HG03064 (cell line): ENCODE measurements at regions not wholly inside any gene's neighbourhood (a gene's known extent, or its start where the extent isn't known, plus 50 kb on each side); places are given as distances from the start of the nearest gene placed in this dataset.

ENCODE experiments used
- ATAC-seq: cut with Tn5 transposase; IDR thresholded peaks from one replicate; pipeline ENCODE4 v1.9.1; 2021; ENCODE audit warnings: low read depth; ENCODE audit not compliant: unreplicated experiment

GRCh38 chr1:172944931-172945330, 105.8 kb downstream of the TNFSF18 start:
- ATAC-seq, result no peak

DNA sequence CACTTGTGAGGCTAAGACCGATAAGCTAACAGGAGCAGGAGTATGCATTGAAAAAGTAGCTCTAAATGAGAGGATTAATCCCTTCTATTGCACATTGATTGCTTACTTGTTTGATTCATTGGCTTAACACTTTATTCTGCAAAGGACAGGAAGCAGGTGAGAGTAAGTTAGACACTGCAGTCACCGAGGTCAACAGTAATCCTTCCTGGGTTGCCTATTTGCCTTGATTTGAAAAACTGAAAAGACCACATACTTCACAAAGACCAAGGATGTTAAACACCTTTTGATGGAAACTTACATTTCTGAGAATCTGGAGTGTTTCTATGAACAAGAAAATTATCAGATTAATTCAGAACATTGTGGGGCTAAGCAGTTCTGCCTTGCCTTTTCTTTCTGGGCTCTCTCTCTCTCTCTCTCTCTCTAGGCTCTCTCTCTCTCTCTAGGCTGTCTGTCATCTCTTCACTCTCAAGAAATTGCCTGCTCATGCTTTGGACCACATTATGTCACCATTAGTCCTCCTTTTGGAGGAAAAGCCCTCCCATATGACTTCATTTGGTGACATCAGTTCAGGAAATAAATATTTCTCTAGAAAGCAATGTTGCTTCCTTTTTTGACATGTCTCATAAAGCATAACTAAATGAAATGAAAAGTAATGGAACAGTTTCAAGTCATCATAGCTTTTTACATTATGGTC, 103.8 kb downstream of the TNFSF18 start:
- ATAC-seq, result no peak

DNA sequence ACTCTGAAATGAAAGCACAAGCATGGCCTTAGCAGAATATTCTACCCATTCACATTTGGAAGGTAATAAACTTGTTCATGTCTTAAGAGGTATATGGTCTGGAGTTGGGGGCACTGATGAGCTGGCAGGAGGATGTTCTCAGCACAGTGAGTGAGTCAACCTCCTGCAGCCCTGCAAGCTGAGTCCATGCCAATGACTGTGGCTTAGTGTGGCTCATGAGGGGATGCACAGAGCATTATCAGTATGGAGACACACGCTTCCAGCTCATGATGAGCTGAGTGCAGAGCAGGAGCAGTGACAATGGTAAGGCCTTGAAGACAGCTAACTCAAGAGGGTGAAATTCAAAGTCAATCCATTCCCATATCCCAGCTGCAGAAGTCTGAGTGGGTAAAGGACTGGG, 102.3 kb downstream of the TNFSF18 start:
- no peak for ATAC-seq

DNA sequence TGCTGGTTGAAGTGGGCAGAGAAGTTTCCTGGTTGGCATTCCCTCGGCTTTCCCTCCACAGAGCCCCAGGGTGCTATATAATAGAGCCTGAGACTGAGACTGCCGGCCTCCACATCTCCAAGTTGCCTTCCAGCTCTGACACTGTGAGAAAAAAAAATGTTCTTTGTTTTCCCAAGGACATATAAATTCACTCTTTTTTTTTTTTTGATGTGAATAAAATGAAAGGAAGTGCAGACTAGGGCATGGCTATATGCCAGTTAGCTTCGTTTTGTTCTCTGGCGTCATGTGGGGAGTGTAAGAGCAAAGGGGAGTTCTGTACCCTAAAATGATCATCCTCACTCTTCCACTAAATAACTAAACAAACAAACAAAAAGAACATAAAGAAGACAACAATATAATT, 101.6 kb downstream of the TNFSF18 start:
- ATAC-seq, result no peak

GRCh38 chr1:172950528-172950927, 100.2 kb downstream of the TNFSF18 start:
- no peak for ATAC-seq

DNA sequence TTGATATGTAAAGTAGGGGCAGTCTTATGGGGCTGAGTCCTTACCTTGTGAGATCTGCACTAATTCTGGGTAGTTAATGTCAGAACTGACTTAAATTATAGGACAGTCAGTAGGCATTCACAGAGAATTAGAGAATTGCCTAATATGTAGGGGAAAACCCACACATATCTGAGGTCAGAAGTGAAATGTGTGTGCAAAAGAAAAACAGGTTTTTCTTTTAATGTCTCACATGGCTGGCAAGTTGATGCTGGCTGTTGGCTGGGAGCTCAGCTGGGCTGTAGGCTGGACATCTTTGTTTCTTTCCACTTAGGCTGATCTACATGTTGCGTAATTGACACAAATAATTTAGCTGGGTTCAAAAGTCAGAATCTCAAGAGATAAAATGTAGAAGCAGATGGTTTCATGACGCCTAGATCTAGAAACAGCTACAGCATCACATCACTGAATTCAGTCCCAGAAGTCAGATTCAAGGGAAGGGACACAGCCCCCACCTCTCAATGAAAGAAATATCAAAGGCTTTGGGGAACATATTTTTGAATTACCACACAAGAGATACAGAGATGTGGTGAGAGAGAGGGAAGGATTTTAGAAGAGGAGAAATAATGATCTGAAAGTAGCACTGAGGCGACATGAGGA, 98.9 kb downstream of the TNFSF18 start:
- ATAC-seq, result no peak

- ATAC-seq, result no peak
Observed at GRCh38 chr1:172952516-172952915, 98.2 kb downstream of the TNFSF18 start.

DNA sequence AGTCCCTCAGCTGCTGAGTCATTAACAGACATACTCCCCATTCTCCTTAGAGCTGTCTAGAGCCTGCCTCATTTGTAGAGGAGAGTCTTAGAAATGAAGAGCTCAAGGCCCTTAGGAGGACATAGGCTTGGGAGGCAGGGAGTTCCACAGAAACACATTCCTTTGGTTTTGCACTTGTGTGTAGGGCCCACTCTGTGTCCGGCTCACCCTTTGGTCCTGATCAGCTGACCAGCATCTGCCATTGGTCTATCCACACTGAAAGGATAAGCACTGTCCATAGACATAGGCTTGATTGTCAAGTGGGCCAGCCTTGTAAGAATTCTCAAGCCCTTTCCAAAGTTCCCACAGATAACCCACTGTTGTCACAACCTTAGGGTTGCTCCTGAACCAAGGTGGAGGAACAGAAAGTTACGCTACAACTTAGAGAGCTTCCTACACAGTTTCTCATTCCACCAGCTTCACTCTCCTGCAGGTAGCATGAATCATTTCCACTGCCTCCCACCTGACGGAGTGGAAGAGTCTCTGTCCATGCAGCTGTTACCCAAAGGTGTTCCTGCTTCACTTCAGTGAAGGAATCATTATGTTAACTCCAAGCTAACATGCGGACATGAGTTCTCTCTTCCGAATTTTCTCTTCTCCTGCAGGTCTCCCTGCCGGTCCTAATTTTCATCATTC, 96.1 kb downstream of the TNFSF18 start:
- no peak for ATAC-seq

DNA sequence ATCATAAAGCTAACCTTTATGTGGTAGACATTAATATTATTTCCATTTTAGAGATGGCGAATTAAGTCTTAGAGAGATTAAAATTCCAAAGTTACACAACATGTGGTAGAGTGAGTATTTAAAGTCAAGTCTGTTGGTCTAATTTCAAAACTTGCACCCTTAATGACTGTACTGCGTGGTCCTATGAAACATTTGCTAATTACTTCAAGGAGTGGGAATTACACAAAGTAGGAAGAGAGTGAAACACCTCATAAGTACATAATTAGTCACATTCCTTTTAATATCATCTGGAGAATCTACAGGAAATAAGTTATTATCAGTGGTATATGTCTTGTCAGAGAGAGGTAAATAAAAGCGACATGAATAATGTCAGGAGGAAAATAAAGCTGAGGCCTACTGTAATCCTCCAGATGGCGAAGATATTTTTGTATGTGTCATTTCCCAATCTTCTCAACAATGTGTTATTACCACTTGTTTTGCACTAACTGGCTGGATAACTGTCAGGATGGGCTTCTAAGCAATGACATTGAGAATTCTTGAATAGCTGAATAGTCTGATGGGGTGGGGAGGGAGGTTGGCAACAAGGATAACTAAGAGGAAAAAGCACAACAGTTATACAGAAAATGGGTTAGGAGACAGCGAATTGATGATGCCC, 95.5 kb downstream of the TNFSF18 start:
- no peak for ATAC-seq

- no peak for ATAC-seq
Observed at GRCh38 chr1:172956871-172957270, 93.9 kb downstream of the TNFSF18 start.

DNA sequence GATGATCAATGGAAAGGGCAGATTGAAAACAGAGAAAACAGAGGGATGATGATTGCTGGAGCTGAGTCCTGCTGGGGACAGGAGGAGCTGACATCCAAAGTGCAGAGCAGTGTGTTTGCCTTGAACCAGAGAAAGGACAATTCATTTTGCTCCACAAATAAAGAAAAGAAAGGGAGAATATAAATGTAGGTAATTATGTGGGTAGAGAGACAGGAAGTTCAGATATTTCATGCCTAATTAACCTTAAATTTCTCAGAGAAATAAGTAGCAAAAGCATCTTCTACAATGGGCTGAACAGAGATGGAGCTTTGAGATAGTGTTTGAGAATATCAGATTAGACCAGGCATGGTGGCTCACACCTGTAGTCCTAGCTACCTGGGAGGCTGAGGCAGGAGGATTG, 93.2 kb downstream of the TNFSF18 start:
- no peak for ATAC-seq

DNA sequence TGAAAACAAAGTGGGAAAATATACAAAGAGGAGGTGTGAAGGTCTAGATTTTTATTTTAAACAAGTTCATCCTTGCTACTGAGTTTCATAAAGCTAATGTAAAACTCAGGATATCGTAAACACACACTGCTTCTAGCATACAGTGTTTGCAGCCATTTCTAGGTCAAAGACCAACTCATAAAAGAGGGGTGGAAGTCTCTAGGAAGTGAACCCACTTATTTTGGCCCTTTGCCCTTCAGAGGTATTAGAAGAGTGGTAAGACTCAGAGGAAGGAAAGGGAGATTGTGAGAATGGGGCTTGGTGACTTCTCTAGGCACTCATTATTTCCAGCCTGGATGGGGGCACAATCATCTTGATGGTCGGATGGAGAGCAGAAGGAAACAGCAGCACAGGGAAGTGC, 91.2 kb downstream of the TNFSF18 start:
- no peak for ATAC-seq

DNA sequence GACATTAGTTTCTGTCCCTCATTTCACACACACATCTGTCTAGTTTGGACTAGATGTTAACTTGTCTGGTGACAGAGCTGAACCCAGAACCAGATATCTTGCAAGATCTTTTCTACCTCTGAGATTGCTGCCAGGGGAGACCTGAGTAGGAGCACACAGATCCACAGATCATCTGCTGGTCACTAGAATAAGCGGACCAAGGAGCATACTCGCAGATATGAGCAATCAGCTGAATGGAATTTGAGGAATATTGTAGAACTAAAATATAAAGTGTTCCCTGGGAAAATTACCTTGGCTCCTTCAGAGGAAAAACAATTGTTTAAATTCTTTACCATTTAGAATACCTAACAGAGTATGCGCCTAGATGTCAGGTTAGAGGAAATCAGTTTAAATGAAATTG, 90.7 kb downstream of the TNFSF18 start:
- no peak for ATAC-seq

- no peak for ATAC-seq
Observed at GRCh38 chr1:172960454-172961208, 90.1 kb downstream of the TNFSF18 start.

- ATAC-seq, result no peak
Observed at GRCh38 chr1:172964864-172965263, 85.9 kb downstream of the TNFSF18 start.

DNA sequence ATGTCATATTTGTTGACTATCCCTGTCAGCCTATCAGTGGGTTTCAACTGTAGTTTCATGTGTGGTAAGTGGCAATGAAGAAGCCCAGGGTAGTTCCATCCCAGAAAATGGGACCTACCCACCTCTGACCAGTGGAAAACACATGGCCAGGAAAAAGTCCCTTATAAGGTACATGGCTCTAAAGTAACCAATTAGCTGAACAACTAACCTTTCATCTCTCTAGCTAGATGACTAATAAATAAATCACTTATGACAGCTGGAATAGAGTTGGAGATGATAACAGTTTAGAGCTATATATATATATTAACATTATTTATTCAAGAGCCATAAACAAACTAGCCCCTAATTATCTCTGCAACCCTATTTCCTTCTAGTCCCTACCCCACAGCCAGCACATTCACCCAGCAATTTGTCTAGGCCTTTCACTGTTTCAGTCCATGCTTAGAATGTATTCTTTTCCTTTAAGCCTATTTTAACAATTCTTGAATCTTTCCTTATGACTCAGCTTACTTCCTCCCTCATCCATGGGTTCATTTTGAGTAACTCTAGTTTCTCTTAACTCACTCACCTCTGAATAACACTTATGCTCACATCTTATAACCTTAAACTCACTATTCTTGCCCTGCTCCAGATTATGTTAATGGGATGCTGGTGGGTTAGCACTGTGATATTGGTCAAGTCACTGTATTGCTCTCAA, 83.7 kb downstream of the TNFSF18 start:
- ATAC-seq, result no peak

DNA sequence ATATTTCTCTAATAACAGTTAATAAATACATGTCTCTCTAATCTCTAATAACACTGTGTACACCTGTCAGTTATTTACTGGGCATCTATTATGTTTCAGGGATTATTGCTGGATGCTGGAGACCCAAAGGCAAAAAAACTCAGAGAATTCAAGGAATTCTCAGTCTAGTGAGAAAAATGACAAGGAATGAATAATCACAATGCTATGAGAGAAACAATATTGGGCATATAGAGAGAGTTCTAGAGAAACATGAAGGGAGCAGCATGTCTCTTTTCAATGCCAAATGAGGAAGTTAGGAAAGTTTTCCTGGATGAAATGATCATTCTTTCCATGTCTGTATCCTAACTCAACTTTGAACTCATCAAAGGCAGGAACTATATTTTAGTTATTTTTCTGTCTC, 82.8 kb downstream of the TNFSF18 start:
- ATAC-seq, result no peak

DNA sequence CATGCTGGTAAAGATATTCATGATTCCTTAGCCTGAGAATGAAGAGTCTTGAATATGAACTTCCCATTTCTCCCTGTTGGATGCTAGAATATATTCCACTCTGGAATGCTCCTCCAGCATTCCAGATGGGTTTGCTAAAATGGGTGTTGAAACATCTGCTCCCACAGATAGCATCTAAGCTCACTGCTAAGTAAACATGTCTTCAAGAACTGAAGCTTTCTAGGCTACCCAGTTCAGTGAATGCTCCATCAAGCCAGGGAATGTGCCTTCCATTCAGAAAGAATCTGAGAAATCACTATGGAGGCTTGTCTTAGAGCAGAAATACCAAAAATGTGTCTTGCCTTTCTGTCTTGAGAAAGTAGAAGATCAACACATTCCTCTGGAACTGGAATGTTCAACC, 81.1 kb downstream of the TNFSF18 start:
- no peak for ATAC-seq

- no peak for ATAC-seq
Observed at GRCh38 chr1:172970186-172970585, 80.6 kb downstream of the TNFSF18 start.

GRCh38 chr1:172971241-172971640, 79.5 kb downstream of the TNFSF18 start:
- no peak for ATAC-seq
